ENCODE measurements at regions not wholly inside any gene's neighbourhood (a gene's known extent, or its start where the extent isn't known, plus 50 kb on each side); places are given as distances from the start of the nearest gene placed in this dataset.

GRCh38 chr19:31512181-31512970 is 163.1 kb upstream of the TSHZ3 start:
- no peaks in the 10 kb centered on the region for H3K27me3 ChIP-seq (ENCODE audit: insufficient read depth, low read length)
- no peak overlapping the region for H3K27ac ChIP-seq (ENCODE audit: low read depth, low read length)
- no peak overlapping the region for H3K4me3 ChIP-seq (ENCODE audit: low read depth, low read length)
- H2AFZ ChIP-seq (ENCODE audit: low read length, unreplicated experiment) = no peak overlapping the region
- no peaks in the 10 kb centered on the region for H3K36me3 ChIP-seq (ENCODE audit: insufficient read depth, low read length)
- H3K79me2 ChIP-seq (ENCODE audit: control insufficient read depth, insufficient read depth, low read length, unreplicated experiment) = no peaks in the 10 kb centered on the region
- no peaks in the 10 kb centered on the region for H3K4me1 ChIP-seq (ENCODE audit: control insufficient read depth, insufficient read depth, low read length, unreplicated experiment)

GRCh38 chr19:31513841-31514240 is 164.6 kb upstream of the TSHZ3 start:
- Histone ChIP-seq H3K79me2 (ENCODE audit: control insufficient read depth, insufficient read depth, low read length, unreplicated experiment) (no peaks in the 10 kb centered on the region), H3K27ac (ENCODE audit: low read depth, low read length) (no peak overlapping the region), H2AFZ (ENCODE audit: low read length, unreplicated experiment) (no peak overlapping the region)

GRCh38 chr19:31515931-31516330 is 166.7 kb upstream of the TSHZ3 start:
- no peaks in the 10 kb centered on the region for H3K27me3 ChIP-seq (ENCODE audit: insufficient read depth, low read length)

More at GRCh38 chr19:31513841-31514240, 164.6 kb upstream of the TSHZ3 start:
- H3K36me3 ChIP-seq (ENCODE audit: insufficient read depth, low read length) = no peaks in the 10 kb centered on the region
- H3K4me3 ChIP-seq (ENCODE audit: low read depth, low read length) = no peak overlapping the region
- H3K27me3 ChIP-seq (ENCODE audit: insufficient read depth, low read length) = no peaks in the 10 kb centered on the region
- H3K4me1 ChIP-seq (ENCODE audit: control insufficient read depth, insufficient read depth, low read length, unreplicated experiment) = no peaks in the 10 kb centered on the region

GRCh38 chr19:31516756-31517155 is 167.5 kb upstream of the TSHZ3 start:
- no peak overlapping the region for H2AFZ ChIP-seq (ENCODE audit: low read length, unreplicated experiment)
- no peak overlapping the region for H3K4me3 ChIP-seq (ENCODE audit: low read depth, low read length)
- no peaks in the 10 kb centered on the region for H3K27me3 ChIP-seq (ENCODE audit: insufficient read depth, low read length)
- H3K27ac ChIP-seq (ENCODE audit: low read depth, low read length) = no peak overlapping the region
- H3K4me1 ChIP-seq (ENCODE audit: control insufficient read depth, insufficient read depth, low read length, unreplicated experiment) = no peaks in the 10 kb centered on the region
- no peaks in the 10 kb centered on the region for H3K79me2 ChIP-seq (ENCODE audit: control insufficient read depth, insufficient read depth, low read length, unreplicated experiment)
- H3K36me3 ChIP-seq (ENCODE audit: insufficient read depth, low read length) = no peaks in the 10 kb centered on the region

More at GRCh38 chr19:31515931-31516330, 166.7 kb upstream of the TSHZ3 start:
- H3K79me2 ChIP-seq (ENCODE audit: control insufficient read depth, insufficient read depth, low read length, unreplicated experiment) = no peaks in the 10 kb centered on the region
- no peak overlapping the region for H3K4me3 ChIP-seq (ENCODE audit: low read depth, low read length)
- H3K36me3 ChIP-seq (ENCODE audit: insufficient read depth, low read length) = no peaks in the 10 kb centered on the region
- H3K4me1 ChIP-seq (ENCODE audit: control insufficient read depth, insufficient read depth, low read length, unreplicated experiment) = no peaks in the 10 kb centered on the region
- H3K27ac ChIP-seq (ENCODE audit: low read depth, low read length) = no peak overlapping the region
- no peak overlapping the region for H2AFZ ChIP-seq (ENCODE audit: low read length, unreplicated experiment)

- Histone ChIP-seq H3K27ac (ENCODE audit: low read depth, low read length) (no peak overlapping the region), H3K36me3 (ENCODE audit: insufficient read depth, low read length) (no peaks in the 10 kb centered on the region), H2AFZ (ENCODE audit: low read length, unreplicated experiment) (no peak overlapping the region), H3K4me1 (ENCODE audit: control insufficient read depth, insufficient read depth, low read length, unreplicated experiment) (no peaks in the 10 kb centered on the region), H3K79me2 (ENCODE audit: control insufficient read depth, insufficient read depth, low read length, unreplicated experiment) (no peaks in the 10 kb centered on the region), H3K27me3 (ENCODE audit: insufficient read depth, low read length) (no peaks in the 10 kb centered on the region), H3K4me3 (ENCODE audit: low read depth, low read length) (no peak overlapping the region)
Observed at GRCh38 chr19:31517224-31518180, 168.3 kb upstream of the TSHZ3 start.

- Histone ChIP-seq H3K27ac (ENCODE audit: low read depth, low read length) (no peak overlapping the region), H3K4me3 (ENCODE audit: low read depth, low read length) (no peak overlapping the region), H3K36me3 (ENCODE audit: insufficient read depth, low read length) (no peaks in the 10 kb centered on the region), H2AFZ (ENCODE audit: low read length, unreplicated experiment) (no peak overlapping the region), H3K4me1 (ENCODE audit: control insufficient read depth, insufficient read depth, low read length, unreplicated experiment) (no peaks in the 10 kb centered on the region), H3K79me2 (ENCODE audit: control insufficient read depth, insufficient read depth, low read length, unreplicated experiment) (no peaks in the 10 kb centered on the region), H3K27me3 (ENCODE audit: insufficient read depth, low read length) (no peaks in the 10 kb centered on the region)
Observed at GRCh38 chr19:31518216-31519020, 169.2 kb upstream of the TSHZ3 start.

GRCh38 chr19:31519256-31519655 is 170.0 kb upstream of the TSHZ3 start:
- Histone ChIP-seq H3K27me3 (ENCODE audit: insufficient read depth, low read length) (no peaks in the 10 kb centered on the region), H3K4me3 (ENCODE audit: low read depth, low read length) (no peak overlapping the region), H2AFZ (ENCODE audit: low read length, unreplicated experiment) (no peak overlapping the region), H3K79me2 (ENCODE audit: control insufficient read depth, insufficient read depth, low read length, unreplicated experiment) (no peaks in the 10 kb centered on the region), H3K4me1 (ENCODE audit: control insufficient read depth, insufficient read depth, low read length, unreplicated experiment) (no peaks in the 10 kb centered on the region), H3K27ac (ENCODE audit: low read depth, low read length) (no peak overlapping the region), H3K36me3 (ENCODE audit: insufficient read depth, low read length) (no peaks in the 10 kb centered on the region)

GRCh38 chr19:31519908-31520307 is 170.7 kb upstream of the TSHZ3 start:
- H3K79me2 ChIP-seq (ENCODE audit: control insufficient read depth, insufficient read depth, low read length, unreplicated experiment) = no peaks in the 10 kb centered on the region
- H2AFZ ChIP-seq (ENCODE audit: low read length, unreplicated experiment) = no peak overlapping the region
- H3K4me1 ChIP-seq (ENCODE audit: control insufficient read depth, insufficient read depth, low read length, unreplicated experiment) = no peaks in the 10 kb centered on the region
- H3K4me3 ChIP-seq (ENCODE audit: low read depth, low read length) = no peak overlapping the region
- no peak overlapping the region for H3K27ac ChIP-seq (ENCODE audit: low read depth, low read length)
- H3K27me3 ChIP-seq (ENCODE audit: insufficient read depth, low read length) = no peaks in the 10 kb centered on the region
- no peaks in the 10 kb centered on the region for H3K36me3 ChIP-seq (ENCODE audit: insufficient read depth, low read length)

GRCh38 chr19:31520633-31521032 is 171.4 kb upstream of the TSHZ3 start:
- no peaks in the 10 kb centered on the region for H3K27me3 ChIP-seq (ENCODE audit: insufficient read depth, low read length)
- no peak overlapping the region for H3K4me3 ChIP-seq (ENCODE audit: low read depth, low read length)
- no peaks in the 10 kb centered on the region for H3K4me1 ChIP-seq (ENCODE audit: control insufficient read depth, insufficient read depth, low read length, unreplicated experiment)
- H3K27ac ChIP-seq (ENCODE audit: low read depth, low read length) = no peak overlapping the region
- no peak overlapping the region for H2AFZ ChIP-seq (ENCODE audit: low read length, unreplicated experiment)
- H3K36me3 ChIP-seq (ENCODE audit: insufficient read depth, low read length) = no peaks in the 10 kb centered on the region
- H3K79me2 ChIP-seq (ENCODE audit: control insufficient read depth, insufficient read depth, low read length, unreplicated experiment) = no peaks in the 10 kb centered on the region

- Histone ChIP-seq H3K27me3 (ENCODE audit: insufficient read depth, low read length) (no peaks in the 10 kb centered on the region), H3K27ac (ENCODE audit: low read depth, low read length) (no peak overlapping the region), H3K4me3 (ENCODE audit: low read depth, low read length) (no peak overlapping the region), H3K4me1 (ENCODE audit: control insufficient read depth, insufficient read depth, low read length, unreplicated experiment) (no peaks in the 10 kb centered on the region), H2AFZ (ENCODE audit: low read length, unreplicated experiment) (no peak overlapping the region), H3K79me2 (ENCODE audit: control insufficient read depth, insufficient read depth, low read length, unreplicated experiment) (no peaks in the 10 kb centered on the region), H3K36me3 (ENCODE audit: insufficient read depth, low read length) (no peaks in the 10 kb centered on the region)
Observed at GRCh38 chr19:31525610-31526147, 176.4 kb upstream of the TSHZ3 start.

Measured in ACC112 (cell line).